ENCODE measurements at regions not wholly inside any gene's neighbourhood (a gene's known extent, or its start where the extent isn't known, plus 50 kb on each side); places are given as distances from the start of the nearest gene placed in this dataset.

GRCh38 chr2:226310146-226310545 lies 489.5 kb downstream of the IRS1 start:
- TF ChIP-seq CTCF (IDR thresholded peaks at IDR 0.05; ENCODE audit: low read length): no peak
- no peak for TF ChIP-seq EZH2 (IDR thresholded peaks at IDR 0.05; ENCODE audit: borderline replicate concordance, low read length)

Measured in OCI-LY1 (cell line).